Putamen (tissue), 1 donor: ENCODE measurements at regions not wholly inside any gene's neighbourhood (a gene's known extent, or its start where the extent isn't known, plus 50 kb on each side); places are given as distances from the start of the nearest gene placed in this dataset.

Experiments used
- DNase-seq: peaks from one replicate; pipeline ENCODE4 v3.0.0-alpha.2; 2016; ENCODE audit warnings: low spot score

DNA sequence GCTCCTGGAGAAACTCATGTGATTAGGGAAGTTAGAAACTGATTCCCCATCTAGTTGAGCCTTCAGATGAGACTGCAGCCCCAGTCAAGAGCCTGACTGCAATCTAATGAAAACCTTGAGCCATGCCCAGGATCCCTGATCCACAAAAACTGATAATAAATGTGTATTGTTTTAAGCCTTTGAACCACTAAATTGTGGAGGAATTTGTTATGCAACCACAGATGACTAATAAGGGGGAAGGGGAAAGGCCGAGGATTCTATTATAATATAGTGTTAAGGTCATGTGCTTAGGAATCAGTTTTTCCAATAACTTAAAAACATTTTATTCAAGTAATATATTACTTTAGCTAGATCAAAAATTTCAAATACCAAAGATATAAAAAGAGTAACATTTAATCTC, 52.8 kb upstream of the USP25 start:
- DNase-seq, result no peak

DNA sequence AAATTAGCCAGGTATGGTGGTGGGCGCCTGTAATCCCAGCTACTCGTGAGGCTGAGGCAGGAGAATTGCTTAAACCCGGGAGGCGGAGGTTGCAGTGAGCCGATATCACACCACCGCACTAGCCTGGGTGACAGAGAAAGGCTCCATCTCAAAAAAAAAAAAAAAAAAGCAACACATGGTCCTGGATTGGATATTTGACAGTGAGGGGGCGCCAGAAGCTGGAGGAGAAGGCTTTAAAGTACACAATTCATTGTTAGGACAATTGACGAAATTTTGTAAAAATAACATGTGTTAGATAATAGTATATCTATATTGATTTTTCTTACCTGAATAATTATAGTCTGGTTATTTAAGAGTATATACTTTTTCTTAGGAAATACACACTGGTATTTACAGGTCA, 50.2 kb upstream of the USP25 start:
- DNase-seq, result no peak
